Activated CD4-positive, alpha-beta T cell treated with anti-CD3 and anti-CD28 coated beads, Interleukin-2, amount 50 U/mL, for 4 hours (primary cell): ENCODE measurements at regions not wholly inside any gene's neighbourhood (a gene's known extent, or its start where the extent isn't known, plus 50 kb on each side); places are given as distances from the start of the nearest gene placed in this dataset.
"Not testable (repeated sequence)": the region's sequence is repeated elsewhere in the genome, so short reads cannot be mapped to it uniquely, and the experiment has no call there.

ENCODE experiments used
- DNase-seq, 2 experiments: peaks; one replicate each; pipeline ENCODE4 v3.0.0-alpha.2; 2020

DNA sequence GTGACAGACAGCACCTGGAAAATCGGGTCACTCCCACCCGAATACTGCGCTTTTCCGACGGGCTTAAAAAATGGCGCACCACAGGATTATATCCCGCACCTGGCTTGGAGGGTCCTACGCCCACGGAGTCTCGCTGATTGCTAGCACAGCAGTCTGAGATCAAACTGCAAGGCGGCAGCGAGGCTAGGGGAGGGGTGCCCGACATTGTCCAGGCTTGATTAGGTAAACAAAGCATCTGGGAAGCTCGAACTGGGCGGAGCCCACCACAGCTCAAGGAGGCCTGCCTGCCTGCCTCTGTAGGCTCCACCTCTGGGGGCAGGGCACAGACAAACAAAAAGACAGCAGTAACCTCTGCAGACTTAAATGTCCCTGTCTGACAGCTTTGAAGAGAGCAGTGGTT lies 1370.0 kb downstream of the SUCLG1 start:
- not testable (repeated sequence) for DNase-seq

DNA sequence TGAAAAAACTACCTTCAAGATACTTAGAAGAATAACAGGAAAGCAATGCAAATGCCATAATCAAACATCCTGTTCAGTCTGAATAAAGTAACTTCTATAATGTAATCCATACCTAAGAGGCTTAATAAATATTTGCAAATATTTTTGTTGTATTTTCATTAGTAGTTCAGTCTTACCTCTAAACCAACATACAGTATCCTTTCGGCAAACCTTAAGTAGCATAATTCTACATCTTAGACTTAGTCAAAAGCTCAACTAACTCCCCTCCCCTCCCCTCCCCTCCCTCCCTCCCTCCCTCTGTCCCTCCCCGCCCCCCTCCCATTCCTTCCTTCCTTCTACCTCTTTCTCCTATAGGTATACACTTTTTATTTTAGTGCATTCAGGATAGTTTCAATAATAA lies 1373.2 kb downstream of the SUCLG1 start:
- DNase-seq, result no peak

DNA sequence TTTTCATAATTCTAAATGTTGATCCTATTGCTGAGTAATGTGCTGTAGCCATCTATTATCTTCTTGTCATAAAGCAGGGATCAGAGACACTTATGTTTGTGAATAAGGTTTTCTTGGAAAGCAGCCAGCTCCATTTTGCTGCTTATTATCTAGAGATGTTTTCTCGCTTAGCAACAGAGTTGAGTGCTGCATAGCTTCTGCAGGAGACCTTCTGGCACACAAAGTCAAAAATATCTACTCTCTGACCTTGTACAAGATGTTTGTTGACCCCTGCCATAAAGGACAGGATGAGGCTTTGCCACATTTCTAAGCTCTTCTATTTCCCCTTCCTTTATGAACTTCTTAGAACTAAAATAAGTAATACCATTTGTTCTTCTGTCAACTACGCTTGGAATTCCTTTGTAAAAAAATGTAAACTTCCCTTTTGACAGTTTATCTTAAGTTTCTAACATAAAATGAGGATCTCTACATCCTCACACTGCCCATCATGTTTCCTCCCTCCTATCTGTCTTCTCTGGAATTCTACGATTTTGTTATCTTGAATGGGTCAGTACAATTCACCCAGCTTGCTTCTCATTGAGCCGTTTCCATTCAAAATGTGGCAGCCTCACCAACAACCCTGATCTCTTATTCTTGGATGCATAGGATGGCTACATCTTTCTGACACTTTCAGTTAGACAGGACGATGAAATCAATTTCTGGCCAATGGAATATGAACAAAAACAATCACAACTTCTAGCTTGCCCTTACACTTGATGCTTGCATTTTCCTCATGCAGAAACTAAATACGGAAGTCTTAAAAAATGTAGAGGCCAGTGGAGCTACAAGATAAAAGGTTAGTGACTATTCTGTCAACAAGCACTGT lies 1377.0 kb downstream of the SUCLG1 start:
- DNase-seq, result no peak

DNA sequence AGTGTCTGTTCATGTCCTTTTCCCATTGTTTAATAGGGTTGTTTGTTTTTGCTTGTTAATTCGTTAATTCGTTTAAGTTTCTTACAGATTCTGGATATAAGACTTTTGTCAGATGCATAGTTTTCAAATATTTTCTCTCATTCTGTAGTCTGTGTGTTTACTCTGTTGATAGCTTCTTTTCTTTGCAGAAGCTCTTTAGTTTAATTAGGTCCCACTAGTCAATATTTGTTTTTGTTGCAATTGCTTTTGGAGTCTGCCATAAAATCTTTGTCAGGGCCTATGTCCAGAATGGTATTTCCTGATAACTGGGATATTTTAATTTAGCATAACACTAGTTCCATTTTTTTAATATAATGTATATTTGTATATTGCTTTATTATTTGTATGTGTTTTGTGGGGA lies 1380.1 kb downstream of the SUCLG1 start:
- DNase-seq, result no peak

DNA sequence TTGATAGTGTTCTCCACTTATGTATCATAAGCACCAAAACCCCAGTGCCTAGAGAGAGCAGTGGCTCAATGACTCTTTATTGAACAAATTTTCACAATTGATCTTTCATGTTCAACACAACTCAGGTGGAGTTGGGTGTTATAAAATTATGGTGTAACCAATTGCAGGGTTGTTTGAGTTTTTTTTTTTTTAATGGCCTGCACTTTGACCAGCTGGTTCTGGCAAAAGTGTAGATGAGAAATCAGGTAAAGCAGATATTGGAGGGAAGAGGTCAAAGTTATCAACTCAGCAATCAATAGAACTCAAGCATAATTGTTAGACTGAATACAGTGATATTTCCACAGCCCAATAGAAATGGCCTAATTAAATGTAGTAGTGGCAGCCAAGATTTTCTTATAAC lies 1386.3 kb downstream of the SUCLG1 start:
- DNase-seq, result no peak

DNA sequence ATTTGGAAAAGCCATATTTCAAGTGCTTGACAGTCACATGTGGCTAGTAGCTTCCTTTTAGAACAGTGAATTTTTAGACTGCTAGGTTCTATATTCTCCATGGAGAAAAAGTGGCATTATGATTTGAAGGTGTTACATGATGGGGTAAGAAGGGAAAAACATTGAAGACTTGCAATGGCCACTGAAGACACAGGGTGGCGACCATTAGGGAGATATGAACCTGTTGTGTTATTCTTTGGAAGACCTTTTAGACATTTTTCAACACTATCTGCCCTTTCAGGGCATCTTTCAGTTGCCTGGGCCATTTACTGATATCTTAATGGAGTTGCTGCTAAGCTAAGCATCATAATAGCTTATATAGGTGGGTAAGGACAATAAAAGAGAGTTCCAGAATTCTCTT lies 1387.2 kb downstream of the SUCLG1 start:
- no peak for DNase-seq

DNA sequence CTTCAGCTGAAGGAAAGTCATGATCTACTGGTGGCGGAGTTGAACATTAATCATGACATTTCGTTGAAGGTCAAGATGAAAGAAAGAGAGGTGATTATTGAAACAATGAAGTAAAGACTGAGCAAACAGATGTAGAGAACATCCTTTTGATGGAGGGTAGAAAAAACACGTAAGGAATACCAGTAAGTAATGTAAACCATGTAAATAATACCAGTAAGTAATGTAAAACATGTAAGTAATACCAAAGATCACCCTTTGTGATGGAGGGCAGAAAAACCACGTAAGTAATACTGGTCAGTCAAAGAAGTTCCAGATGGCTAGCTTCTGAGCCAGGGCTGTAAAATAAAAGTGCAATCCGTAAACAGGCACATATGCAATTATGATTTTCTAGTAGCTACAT lies 1387.7 kb downstream of the SUCLG1 start:
- DNase-seq, result no peak

DNA sequence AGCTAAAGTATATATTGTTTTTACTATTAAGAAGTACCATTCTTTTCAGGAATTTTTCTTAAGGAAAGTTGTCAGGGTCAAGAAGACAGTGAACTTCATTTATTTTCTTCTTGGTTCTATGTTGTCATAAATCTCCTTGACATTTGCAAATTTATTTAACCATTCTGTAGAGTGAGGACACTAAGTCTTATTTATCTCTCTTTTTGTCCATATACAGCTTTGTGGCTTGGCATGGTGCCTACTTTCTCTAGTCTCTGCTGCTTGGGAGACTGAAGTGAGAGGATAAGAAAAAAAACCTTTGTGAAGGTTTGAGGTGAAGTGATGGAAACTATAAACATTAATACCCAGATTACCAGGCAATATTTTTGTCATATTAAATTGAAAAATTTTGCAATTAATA lies 1389.4 kb downstream of the SUCLG1 start:
- no peak for DNase-seq

DNA sequence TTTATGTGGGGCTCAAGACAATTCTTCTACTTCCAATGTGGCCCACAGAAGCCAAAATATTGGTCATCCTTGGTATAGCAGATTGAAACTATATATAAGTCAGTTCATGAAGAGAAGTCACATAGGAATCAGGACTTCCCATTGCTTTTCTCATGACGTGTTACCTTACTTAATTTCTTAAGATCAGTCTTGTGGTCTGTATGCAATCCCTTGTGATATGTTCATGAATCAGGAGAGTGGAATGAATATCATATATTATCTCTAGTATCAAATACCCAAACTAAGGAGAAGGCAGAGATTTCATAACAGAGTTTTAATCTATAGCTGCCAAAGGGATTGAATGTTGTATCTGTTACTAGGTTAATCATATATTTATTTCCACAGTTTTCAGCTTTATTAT lies 1390.4 kb downstream of the SUCLG1 start:
- DNase-seq, result no peak

DNA sequence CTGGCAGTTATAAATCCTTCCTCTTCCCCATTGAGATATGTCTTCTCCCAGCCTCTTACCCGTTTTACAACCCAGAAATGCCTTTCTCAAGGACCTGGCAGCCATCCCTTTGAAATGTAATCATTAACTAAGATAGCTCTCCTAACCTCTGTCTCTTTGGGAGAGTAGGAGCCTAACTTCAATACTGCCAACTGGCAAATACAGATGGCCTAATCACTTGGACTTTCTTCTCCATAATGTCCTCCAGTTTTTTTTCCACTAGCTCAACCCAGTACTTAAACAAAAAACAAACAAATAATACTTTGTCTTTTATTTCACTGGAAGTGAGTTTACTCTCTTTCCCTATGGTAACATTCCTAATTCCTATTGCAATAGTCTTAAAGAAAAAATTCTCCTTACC lies 1391.1 kb downstream of the SUCLG1 start:
- DNase-seq, result no peak

DNA sequence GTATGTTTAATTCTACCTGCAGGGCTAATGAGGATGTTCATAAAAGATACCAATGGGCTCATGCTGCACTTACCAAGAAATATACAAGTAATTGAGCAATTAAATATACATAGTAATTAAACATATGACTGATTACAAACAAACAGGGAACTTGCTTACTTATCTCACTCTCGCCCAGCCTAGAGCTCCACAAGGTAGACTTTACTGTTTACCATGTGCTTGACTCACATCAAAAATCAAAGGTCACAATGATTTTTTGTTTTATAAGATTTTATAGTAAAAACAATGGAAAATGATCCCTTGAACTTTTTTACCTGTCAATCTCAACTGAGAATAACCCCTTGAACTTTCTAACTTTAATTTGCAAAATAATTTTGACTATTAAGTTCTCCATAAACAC lies 1395.1 kb downstream of the SUCLG1 start:
- no peak for DNase-seq

DNA sequence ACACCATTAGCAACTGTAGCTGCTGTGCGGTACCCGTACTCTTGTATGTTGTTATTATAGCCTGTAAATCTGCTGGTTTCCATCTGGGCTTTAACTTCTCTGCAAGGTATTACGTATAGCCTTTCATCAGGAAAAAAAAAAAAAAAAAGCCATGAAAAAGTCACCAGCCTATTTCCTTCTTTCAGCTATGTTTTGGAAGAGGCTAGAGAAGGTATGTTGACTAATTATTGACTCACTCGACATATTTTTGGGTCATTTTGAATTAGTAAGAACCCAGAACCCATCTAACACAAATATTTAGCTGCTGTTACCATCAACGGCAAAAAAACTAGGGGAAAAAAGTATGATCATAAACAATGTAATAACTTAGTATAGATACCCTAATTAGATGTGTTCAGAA lies 1395.6 kb downstream of the SUCLG1 start:
- no peak for DNase-seq

DNA sequence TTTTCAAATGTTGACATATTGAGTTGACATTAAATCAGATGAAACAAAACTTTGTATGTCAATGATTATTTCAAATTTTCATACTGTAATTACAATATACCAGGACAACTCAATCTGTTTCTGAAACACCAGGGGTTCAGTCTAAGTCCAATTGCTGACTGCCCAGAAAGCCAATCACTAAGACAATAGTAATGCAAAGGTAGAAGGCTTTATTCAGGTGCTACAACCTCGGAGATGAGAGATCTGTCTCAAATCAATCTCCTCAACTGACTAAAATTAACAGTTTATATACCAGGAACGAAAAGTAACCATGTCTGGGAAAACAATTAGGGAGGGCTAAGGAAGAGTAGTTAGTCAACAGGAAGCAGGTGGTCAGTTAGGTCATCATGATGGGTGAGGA lies 1400.4 kb downstream of the SUCLG1 start:
- no peak for DNase-seq

DNA sequence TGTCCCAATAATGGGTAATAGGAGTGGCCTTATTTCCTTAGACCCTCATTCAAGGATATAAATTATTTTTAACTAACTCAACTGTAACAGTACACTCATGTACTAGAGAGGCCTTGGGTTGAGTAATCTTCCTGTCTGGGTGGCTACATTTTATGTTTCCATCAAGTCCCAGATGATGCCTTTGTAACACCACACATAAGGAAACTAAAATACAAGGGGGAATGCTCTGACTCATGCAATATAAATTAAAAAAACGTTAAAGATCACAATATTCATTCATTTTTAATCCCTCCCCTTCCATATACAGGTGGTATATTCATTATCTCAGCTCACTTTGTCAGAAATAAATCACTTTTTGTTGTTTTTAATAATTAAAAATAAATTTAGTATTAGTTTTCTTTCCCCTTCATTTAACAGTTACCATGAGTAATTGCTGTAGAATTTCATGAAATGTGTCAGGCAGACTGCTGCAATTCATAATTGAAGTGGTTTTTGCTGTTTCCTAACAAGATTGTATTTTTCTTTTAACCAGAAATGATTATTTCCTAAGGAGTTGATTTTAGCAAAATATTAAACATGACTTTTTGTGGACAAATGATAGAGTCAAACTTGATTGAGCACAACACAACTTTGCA lies 1403.6 kb downstream of the SUCLG1 start:
- DNase-seq, result no peak

DNA sequence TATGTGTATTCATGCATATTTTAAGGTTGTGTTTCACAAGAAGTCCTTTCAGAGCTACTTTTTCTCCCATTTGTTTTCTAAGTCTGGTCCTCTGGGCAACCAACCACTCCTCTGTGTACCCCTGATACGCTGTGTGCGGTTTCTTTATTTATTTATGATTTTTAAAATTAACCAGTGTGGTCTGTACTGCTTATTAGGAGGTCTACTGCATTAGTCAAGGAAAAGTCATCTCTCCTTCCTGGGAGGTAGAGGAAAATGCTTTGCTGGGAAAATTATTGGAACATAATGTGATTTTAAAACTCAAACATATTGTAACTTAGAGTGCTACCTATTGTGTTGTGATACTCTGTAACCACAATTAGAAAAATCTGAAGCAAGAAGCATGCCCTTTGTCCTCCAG lies 1404.3 kb downstream of the SUCLG1 start:
- DNase-seq, result no peak

DNA sequence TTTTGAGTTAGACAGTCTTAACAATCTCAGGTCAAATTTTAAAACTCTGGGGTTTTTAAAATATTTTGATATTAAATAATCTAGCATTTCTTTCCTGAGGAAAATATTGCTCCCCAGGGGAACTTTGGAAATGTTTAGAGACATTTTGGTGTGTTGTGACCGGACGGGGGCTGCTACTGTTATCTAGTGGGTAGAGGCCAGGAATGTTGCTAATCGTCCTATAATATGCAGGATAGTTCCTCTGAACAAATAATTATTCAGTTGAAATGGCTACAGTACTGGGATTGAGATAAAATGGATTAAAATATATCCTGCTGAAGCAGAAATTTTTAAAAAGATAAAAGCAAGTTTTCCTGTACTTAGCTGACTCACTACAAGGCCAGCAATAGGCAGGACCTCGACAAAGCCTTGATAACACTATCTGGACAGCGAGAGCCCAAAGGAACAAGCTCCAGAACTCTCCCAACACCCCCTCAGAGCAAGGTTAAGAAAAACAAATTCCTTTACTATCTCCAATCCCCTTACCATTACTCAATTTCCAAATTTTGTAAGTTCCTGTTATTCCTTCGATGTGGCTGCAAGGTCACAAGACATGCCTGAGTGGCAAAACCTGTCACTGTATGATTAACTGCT lies 1407.4 kb downstream of the SUCLG1 start:
- no peak for DNase-seq

DNA sequence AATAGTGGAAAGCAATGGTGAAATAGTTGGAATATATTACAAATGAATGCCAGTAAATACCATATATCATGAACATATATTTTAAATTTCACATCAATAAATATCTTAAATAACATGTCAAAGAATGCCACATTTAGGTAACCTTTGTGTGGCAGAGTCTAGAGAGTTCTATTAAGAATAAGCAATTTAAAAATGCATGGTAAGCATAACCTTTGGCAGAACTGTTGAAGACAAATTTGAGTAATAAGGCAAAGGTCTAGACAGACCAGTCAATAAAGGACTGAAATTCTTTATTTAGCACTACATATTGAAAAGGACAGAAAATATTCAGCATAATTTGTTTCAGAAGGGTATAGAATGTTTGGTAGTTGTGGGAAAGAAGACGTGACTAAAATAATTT lies 1417.0 kb downstream of the SUCLG1 start:
- DNase-seq, result no peak

DNA sequence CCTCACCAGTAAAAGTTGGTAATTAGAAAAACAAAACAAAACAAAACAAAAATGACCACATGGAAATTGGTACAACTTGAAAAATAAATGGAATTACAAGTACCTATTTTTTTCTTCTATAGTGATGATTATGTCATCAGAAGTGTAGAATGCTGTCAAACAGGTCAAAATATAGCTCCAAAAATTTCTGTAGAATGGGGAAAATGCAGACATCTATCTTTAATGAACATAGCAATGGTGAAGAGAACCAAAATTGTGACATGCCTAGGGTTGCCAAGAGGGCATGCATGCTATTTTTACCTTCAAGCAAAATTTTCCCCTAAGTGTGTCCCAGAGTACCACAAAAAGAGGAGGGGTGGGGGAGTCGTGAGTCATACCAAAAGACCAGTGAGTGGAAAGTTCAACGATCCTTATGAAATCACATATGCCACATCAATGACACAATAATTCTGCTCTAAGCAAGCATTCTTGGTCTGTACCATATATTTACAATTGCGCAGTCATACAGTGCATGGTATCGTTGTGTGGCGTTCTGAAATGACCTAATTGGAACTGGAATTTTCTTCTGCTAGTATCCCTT lies 1436.4 kb downstream of the SUCLG1 start:
- no peak for DNase-seq

DNA sequence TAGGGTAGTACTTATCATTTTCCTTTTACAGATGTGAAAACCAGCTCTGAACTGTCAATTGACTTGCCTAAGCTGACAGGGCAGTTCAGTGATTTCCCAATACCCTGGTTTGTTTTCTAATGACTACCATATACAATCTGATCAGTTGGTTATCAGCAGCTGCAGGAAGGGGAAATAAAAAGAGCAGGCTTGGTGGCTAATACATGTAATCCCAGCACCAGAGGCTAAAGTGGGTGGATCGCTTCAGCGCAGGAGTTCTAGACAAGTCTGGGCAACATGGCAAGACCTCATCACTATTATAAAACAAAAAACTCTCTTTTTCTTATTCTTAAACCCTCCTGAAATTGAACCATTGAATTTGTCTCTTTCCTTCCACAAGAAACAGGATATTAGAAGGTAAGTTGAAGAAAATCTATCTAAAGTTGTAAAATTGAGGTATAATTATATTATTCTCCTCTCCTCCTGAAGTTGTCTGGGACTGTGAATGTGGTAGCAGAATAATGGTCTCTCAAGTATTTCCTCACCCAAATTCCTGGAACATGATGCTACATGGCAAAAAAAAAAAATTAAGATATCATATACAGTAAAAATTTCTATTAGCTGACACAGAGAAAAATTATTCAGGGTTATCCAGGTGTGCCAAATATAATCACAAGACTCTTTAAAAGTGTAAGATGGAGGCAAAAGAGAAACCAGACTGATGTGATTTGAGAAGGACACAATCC lies 1441.6 kb downstream of the SUCLG1 start:
- DNase-seq, result no peak

DNA sequence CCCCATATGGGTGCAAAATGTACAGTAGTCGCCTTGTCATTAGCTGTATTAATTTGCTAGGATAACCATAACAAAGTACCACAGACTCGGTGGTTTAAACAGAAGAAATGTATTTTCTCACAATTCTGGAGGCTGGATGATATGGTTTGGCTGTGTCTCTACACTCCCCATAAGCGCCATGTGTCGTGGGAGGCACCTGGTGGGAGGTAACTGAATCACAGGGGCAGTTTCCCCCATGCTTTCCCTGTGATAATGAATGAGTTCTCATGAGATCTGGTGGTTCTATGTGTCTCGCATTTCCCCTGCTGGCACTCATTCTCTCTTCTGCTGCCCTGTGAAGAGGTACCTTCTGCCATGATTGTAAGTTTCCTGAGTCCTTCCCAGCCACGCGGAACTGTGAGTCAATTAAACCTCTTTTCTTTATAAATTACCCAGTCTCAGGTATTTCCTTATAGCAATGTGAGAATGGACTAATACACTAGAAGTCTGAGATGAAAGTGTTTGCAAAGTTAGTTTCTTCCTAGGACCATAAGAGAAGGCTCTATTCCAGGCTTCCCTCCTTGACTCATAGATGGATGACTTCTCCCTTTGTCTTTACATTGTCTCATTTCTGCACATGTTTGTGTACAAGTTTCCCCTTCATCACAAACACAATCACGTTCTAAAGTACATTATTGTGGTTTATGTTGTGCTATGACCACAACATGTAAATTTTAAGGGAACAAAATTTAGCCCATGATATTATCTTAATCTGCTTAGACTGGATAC lies 1442.6 kb downstream of the SUCLG1 start:
- DNase-seq, result no peak

DNA sequence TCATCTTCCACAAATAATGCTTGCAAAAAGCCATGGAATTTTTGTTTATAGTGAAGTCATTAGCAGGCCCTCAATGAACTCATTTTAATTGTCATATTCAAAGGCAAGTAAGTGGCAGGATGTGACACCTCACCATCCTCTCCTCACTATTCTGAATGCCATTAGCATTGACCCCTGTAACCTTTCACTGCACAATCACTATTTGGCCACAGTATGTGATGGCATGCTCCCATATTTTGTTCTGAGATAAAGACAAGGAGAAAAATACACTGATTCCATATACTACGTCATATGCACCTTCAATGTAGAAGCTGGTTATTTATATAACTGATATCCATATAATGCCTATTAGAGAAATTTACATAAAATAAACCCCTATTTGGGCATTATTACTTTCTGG lies 1443.2 kb downstream of the SUCLG1 start:
- DNase-seq, result no peak

DNA sequence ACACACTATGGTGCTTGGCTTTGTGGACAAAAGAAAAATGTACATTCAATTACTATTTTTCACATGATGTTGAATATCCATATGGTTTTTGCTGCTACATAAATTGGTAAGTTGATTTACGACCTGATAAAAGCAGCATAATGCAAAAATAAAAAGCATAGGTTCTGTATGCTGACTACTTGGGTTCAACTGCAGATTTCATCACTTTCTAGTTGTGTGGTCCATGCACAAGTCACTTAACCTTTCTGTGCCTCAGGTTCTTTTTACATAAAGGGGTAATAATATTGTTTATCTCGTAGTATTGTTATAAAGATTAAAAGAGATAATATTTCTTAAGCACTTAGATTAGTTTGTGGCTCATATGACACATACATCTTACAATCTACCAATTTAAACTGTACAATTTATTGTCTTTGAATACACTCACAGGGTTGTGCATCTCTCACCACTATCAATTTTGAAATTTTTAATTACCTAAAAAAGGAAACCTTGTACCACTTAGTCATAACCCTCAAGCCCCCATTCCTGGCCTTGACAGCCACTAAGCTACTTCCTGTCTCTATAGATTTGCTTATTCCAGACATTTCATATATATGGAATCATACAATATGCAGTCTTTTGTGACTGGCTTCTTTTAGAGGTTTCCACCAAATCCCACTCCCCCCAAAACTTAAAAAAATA lies 1443.9 kb downstream of the SUCLG1 start:
- no peak for DNase-seq
